ENCODE measurements at regions not wholly inside any gene's neighbourhood (a gene's known extent, or its start where the extent isn't known, plus 50 kb on each side); places are given as distances from the start of the nearest gene placed in this dataset.

DNA sequence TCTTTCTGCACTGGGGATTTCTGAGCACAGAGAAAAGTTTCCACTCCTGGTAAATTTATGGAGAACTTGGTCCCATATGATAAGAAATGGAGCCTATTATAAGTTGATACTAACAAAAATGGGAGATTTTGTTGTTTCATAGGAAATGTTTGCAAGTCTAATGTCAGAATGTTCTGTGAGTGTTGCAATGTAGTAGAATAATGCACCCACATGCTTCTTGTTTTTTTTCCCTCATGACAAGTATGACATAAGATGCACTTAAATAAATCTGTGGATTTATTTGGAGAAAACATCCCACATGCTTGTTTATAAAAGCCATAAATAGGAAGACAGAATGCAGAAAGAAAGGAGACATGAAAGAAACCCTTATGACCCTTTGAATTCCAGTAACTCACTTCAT is 50.8 kb upstream of the KCNJ6 start:
- no peak for DNase-seq (ENCODE audit: low spot score)

DNA sequence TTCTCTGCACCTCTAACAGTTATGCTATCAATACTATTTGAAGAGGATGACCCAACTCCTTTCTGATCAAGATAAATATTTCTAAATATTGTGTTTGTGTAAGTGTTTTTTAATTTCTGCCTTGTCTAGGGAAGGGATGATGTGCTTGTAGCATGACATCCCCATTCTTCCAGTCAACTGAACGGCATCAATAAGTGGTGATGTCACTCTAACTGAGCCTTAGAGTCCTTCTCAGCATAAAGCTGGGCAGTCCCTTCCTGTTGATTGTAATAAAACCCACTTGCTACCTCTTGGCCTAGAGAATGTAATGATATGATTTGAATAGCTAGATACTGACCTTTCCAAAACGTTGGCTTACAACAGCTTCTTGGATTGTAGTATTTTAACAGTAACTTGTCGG is 52.5 kb upstream of the KCNJ6 start:
- DNase-seq (ENCODE audit: low spot score): no peak

DNA sequence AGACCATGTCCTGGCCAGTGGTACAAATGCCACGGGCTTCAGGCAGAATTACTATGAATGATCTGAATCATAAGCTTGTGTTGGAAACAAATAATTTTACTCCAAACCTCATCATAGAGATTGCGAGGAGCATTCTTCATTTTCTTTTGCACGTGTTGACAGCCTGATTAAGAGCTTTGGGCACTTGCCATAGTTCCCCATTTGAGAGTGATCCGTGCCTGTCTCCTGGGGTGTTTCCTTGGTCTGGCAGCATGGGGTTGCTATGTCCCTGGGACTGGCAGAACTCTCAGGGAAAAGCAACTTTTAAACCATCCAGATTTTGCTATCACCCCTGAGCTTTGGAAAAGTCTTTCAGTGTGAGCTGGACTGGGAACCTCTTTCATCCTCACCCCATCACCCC is 54.3 kb upstream of the KCNJ6 start:
- DNase-seq (ENCODE audit: low spot score): no peak

DNA sequence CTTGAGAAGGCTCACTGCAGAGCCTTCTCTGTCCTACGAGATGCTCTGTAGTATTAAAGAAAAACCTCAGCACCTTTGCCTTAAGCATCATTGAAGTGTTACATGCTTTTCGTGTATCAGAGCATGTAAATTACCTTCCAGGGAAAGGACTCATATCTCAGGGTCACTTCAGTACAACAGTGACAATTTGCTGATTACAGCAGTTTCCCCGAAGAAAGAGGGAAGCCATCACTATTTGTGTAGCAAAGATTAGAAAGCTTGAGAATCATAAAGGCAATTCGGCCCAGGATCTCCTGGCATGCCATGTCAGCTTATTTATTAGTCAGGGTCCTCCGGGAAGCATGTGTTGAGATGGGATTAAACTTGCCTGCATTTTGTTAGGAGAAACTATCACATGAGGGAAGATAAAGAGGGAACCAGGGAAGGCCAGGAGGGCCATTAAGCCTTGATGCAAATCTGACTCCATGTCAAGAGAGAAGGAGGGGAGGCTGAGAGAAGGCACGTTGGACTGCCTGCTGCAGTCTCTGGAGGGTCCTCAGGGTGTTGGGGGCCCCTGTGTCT is 55.2 kb upstream of the KCNJ6 start:
- no peak for DNase-seq (ENCODE audit: low spot score)

DNA sequence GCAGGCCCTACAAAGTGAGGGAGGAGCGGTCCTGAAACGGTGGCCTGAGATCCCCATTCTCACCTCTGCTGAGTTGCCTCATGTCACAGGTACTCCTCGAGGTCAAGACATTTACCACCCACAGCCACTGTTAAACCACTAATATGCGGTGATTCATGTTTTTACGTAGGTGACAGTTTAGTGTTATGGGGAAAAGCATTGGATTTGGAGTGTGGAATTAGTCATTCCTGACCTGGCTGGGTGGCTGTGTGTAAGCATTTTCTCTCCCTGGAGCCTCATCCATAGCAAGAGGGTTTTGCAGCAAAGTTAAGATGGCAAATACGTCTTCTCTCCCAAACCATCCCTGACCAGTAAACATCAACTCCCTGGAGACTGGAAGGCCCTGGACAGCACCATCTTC is 57.8 kb upstream of the KCNJ6 start:
- DNase-seq (ENCODE audit: low spot score): no peak

DNA sequence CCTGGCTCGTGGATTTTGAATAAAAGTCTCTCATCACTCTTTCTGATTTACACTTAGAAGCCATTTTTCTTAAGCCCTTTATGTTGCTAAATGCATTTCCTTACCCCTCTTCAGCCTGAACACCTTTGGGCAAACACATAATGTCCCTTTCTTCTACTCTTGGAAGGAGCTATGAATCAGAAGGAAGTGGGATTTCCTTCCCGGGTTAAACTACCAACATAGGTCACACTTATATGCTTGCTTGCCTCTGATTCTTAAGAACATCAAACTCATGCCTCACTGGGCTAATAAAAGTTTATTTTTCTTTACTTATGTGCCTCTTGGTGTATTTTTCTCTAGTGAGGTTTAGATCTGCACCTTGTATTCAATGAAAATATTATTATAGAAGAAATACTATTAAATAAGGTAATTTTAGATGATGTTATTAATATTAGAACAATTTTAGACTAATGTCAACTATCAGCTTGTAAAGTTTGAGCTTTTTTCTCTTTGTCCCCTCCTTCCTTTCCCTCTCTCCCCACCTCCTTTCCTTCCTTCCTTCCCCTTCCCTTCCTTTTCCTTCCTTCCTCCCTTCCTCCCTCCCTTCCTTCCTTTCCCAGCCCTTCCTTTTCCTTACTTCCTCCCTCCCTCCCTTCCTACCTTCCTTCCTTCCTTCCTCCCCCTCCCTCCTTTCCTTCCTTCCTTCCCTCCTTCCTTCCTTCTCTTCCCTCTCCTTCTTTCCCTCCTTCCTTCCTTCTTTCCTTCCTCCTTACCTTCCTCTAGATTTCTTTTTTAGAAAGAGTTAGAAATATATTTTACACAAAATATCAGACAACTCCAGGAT is 66.5 kb upstream of the KCNJ6 start:
- DNase-seq (ENCODE audit: low spot score): no peak

DNA sequence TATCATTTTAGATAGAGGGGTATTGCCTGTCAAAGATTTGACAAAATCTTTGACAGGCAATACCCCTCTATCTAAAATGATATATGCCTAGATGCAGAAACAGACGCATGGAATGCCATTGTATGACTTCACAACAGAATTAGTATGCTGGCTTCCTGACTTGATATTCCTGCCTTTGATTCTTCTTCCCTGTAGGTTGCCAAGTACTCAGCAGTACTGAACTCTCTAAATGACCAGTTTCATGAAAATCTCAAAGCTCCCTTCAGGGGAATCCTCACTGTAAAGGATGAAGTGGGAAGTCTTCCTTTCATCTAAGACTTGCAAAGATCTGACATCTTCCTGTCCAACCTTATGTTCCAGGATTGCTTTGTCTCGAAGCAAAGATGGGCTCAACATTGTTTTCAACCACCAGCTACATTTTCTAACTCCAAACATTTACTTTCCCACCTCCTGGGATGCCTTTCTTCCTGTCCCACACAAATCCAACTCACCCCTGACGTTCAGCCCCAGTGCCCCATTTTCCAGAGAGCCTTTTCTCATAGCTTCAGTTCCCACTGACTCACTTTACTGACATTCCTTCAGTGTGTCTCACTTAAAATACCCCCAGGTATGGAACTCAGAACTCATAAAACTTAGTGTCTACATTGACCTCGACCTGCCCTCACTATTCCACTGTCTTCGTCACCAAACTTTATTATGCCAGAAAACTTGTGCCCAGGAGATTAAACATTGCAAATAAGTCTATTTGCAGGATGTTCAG is 67.3 kb upstream of the KCNJ6 start:
- no peak for DNase-seq (ENCODE audit: low spot score)

DNA sequence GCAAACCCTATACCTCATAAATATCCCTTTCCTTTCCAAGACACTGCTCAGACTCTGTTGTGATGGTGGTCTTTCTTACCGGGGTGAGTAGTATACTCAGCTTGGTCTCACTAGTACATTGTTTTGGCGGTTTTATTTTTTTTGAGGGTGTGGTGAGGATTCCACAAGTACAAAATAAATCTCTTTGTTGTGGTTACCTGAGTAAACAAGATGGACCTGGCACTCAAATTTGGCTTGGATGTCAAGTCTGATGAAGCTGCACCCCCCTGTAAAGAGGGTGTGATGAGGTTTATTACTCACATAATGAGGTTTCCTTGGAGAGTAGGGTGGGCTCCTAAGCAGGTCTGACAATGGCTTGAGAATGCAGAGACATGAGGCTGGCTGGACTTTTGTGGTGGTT is 68.2 kb upstream of the KCNJ6 start:
- no peak for DNase-seq (ENCODE audit: low spot score)

DNA sequence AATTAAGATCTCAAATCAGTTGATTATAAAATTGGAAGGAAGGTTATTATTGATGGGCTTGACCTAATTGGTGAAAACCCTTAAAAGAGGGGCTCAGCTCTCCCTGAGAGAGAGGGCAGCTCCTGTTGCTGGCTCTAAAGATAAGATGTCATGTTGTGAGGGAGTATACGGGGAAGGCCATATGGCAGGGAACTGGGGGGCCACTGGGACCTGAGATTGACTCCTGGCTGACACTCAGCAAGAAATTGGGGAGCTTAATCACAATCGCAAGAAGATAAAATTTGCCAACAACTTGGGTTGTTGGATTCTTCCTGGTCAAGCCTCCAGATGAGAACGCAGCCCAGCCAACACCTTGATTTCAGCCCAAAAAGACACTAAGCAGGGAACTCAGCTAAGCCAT is 69.7 kb upstream of the KCNJ6 start:
- no peak for DNase-seq (ENCODE audit: low spot score)

DNA sequence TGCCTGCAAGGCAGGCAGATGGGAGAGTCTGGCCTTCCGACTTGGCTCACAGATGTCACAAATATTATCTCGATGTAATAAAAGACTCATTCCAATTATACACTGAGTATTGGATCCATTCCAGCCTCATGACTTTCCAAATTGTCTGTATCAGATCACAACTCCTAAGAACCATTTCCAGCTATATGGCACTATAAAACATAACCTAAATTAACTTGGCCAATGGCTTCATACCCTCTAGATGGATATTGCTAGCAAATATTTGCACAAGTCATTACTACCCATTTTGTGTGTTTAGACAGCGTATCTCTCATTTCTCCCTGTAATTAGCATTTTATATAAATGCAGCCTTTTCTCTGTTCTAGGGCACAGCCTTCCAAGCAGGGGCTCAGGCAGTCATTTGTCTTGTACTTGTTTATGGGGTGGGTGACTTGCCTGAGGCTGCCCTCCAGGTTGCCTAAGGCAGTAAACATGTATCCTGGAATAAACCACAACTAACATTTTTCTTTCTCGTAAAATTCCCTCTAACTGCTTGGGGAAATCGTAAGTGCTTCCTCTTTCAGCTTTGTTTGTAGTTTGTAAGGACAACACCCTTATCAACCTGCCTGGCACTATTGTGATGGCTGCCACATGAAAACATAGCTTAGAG is 70.6 kb upstream of the KCNJ6 start:
- no peak for DNase-seq (ENCODE audit: low spot score)

DNA sequence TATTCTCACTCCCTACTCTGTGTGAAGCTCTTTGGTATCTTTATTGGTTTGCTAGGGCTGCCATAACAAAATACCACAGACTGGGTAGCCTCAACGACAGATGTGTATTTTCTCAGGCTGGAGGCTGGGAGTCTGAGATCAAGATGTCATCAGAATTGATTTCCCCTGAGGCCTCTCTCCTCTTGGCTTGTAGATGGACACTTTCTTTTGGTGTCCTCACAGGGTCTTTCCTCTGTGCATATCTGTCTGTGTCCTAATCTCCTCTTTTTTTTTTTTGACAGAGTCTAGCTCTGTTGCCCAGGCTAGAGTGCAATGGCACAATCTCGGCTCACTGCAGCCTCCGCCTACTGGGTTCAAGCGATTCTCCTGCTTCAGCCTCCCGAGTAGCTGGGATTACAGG is 71.4 kb upstream of the KCNJ6 start:
- no peak for DNase-seq (ENCODE audit: low spot score)

DNA sequence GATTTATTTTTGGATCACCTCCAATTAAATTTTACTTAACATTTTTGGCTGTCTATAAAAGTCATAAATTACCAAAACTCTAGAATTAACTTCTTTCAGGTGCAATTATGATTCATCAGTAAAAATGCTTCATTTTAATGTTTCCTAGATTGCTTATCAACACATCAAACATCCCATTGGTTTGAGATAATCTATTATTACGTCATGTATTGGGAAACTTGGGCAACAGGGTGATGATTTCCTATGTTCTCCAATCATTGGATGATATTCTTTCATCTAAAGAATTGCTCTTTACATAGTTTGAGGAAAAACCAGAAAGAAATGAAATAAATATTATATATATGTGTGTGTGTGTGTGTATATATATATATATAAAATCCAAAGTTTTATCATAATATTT is 76.8 kb upstream of the KCNJ6 start:
- DNase-seq (ENCODE audit: low spot score): no peak

DNA sequence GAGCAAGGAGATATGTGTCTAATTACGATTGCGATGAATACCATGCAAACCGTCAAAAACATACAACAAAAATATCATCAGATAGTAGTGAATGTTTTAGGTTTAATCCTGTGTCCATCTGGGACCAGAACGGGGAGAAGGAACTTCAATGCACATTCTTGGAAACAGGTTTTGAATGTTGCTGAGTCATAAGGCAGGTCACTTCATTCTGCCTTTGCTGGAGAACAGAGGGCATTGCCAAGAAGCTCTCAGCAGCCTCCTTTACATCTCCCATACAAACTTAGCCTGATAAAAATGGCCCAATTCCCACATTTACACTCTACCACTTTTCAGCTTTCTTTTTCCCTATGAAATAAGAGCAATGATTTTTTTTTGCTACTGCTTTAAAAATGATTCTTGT is 78.0 kb upstream of the KCNJ6 start:
- DNase-seq (ENCODE audit: low spot score): no peak

DNA sequence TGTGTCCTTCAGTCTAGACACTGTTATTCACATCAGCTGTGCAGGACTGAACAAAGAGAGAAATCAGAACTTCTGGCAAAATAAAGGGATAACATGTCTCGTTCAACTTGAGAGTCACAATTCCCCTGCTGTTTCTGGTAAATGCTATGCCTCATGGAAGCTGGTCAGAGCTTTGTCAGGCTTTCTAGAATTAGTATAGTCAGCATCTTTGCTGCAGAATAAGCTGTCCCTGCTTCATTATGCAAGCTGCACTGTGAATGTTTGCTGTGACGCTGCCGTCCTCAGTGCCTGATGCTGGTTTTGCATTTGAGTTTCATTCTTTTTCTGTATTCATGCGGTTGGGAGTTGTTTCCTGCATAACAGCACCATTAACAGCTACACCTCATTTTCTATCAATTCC is 96.4 kb upstream of the KCNJ6 start:
- DNase-seq (ENCODE audit: low spot score): no peak

DNA sequence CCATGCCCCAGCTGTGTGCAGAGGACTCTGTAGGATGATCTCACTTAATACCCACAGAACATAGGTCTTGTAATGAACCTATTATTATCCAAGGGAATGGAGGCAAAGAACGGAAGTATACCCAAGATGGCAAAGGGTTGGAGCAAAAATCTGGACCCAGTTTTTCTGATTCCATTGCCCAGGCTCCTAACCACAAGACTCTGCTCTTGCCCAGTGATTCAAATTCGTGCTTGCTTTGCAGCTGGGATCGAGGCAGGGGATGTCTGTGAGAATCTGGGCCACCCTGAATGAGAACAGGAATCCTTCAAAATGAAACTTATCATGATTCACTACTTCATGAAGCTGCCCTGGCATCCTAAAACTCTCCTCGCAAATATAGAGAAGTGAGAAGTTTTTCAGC is 97.5 kb upstream of the KCNJ6 start:
- DNase-seq (ENCODE audit: low spot score): no peak

DNA sequence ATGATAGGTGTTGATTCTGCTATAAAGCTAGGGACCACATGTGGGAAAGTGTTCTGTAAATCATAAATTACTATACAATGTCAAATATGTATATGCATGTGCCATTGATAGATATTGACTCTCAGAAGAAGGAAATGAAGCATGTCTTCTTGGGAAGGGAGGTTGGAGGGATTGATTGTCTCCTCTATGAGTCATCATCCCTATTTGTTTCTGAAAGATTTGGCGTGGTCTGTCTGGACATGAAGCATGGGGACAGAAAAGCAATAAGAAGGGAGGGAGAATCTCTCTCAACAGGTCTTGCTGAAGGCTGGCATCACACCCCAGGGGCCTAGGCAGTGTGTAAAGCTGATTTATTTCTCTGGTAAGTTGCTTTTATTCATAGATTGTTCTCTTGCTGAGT is 98.0 kb upstream of the KCNJ6 start:
- DNase-seq (ENCODE audit: low spot score): no peak

DNA sequence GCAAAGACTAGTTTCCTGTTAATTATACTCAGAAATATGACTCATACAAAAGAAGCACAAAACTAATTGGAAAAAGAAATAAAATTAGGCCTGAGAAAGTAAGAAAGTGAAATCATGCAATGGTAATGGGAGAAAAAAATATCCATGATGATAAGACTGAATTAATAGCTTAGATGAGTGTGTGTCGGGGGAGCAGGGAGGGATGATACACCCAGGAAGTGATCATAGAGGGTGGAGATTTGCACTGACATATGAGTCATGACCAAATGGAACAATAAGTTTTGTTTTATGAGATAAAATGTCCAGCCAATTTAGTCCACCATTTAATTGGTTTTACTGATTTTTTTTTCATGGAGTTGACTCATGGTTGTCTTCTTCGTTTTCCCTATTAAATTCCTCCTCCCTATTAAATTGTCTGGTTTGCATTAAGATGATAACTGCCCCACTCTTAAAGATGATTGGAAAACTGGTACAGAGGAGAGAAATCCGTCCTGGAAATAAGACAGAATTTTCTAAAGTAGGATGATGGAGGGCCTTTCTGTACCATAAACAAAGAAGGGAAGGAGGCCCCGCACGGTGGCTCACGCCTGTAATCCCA is 111.7 kb upstream of the KCNJ6 start:
- no peak for DNase-seq (ENCODE audit: low spot score)

DNA sequence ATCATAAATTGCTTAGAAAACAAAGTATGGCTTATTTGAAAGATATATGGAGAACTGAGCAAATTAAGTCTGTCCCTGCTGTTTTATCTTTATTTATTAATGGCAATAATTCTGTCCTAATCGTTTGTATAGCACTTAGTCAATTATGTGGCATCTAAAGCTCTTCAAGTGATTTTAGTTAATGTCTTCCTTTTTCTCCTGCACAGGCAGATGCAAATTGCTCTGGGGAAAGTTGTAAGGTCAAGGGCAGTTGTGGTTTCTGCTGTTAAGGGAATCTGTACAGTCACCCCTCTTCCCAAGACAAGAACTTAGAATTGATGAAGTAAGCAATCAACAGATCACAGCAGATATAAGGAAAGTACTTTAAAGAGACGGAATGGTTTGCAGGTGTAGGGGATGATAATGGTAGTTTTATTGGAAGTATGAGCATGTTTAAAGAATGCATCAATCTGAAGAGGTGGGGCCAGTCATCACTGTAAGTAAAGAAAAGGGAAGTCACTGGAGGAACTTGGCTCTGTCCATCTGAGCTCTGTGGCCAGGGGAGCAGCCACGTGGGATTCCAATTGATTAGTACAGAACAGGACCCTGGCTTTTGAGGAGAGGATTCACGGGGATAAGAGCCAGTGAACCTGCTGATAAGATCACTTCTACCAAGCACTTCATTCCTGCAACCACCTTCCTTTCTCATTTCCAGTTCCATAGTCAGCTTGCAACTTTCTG is 116.0 kb upstream of the KCNJ6 start:
- no peak for DNase-seq (ENCODE audit: low spot score)

DNA sequence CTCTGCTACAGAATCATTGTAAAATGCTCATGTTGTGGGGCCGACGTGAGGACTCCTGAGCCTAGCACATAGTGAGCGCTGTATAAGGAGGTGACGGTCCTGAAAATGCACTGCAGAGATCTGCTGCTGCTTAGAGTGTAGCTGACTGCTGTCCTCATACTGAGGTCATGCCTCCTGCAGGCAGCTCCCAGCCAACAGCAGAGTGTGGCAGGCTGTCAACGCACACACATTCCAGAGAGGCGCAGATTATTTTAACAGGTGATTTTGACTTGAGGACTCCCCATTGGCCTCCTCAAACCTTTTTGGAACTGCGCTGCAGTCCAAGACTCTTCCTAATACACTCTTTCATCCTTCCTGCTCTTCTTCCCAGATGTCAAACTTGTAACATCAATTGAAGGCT is 119.8 kb upstream of the KCNJ6 start:
- no peak for DNase-seq (ENCODE audit: low spot score)

DNA sequence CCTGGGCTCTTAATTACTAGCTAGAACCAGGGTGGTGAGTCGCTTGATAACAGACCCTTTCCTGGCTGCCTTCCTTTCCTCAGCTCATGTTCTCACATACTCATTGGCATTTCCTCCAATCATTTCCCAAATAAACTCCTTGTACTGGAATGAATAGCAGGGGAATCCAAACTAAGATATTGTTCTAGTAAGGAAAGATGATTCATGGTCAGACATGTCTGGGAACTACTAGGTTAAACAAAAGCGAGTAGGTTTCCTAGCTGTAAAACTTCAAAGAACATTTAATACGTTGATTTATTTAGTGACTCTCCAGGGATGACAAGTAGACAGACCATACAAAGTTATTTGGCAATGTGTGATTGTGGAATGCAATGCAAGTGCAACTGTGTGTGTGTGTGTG is 121.2 kb upstream of the KCNJ6 start:
- no peak for DNase-seq (ENCODE audit: low spot score)

DNA sequence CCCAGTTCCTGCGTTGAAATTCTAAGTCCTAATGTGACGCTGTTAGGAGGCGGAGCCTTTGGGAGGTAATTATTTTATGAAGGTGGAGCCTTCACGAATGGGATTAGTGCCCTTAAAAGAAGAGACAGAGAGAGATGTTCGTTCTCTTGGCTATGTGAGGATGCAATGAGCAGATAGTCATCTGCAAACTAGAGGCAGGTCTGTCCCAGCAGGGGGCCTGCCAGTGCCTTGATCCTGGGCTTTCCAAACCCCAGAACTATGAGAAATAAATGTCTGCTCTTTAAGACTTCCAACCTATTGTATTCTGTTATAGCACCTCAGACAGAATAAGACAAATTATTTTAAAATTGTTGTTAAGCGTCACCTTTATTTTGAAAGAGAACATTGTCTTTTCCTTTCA is 123.1 kb upstream of the KCNJ6 start:
- no peak for DNase-seq (ENCODE audit: low spot score)

DNA sequence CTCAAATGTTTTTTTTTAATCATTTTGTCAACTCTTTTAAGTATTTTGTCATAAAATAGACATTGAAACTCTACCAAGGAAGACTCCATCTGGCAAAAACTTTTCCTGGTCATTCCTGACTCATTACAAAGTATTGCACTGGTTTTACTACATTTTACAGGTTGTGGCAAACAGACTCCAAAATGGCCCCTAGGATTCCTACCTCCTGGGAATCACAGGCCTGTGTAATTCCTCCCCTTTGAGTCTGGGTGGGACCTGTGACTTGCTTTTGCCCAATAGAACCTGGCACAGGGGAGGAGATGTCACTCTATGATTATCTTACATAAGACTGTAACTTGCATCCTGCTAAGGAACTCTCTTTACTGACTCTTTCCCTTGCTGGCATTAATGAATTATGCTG is 123.6 kb upstream of the KCNJ6 start:
- no peak for DNase-seq (ENCODE audit: low spot score)
